Esophagus muscularis mucosa (tissue), 3 donors: ENCODE measurements at regions not wholly inside any gene's neighbourhood (a gene's known extent, or its start where the extent isn't known, plus 50 kb on each side); places are given as distances from the start of the nearest gene placed in this dataset.

ENCODE experiments used
- POLR2A ChIP-seq: fragments of 450-650 bp; IDR thresholded peaks from one replicate; pipeline ENCODE4 v1.6.1; 2017; ENCODE audit warnings: antibody characterized with exemption, moderate library complexity, mild to moderate bottlenecking, low read depth
- TF ChIP-seq, protein P1 (sequence below), 3 experiments: fragments of 200-600 bp in 2 of 3; fragments of 450-650 bp in 1 of 3; sonication (generic) in 2 of 3; IDR thresholded peaks; one replicate each; pipeline ENCODE4 v1.5.1; 2017 to 2019; ENCODE audit warnings: antibody characterized with exemption in 3 of 3, mild to moderate bottlenecking in 2 of 3, moderate library complexity in 1 of 3

DNA sequence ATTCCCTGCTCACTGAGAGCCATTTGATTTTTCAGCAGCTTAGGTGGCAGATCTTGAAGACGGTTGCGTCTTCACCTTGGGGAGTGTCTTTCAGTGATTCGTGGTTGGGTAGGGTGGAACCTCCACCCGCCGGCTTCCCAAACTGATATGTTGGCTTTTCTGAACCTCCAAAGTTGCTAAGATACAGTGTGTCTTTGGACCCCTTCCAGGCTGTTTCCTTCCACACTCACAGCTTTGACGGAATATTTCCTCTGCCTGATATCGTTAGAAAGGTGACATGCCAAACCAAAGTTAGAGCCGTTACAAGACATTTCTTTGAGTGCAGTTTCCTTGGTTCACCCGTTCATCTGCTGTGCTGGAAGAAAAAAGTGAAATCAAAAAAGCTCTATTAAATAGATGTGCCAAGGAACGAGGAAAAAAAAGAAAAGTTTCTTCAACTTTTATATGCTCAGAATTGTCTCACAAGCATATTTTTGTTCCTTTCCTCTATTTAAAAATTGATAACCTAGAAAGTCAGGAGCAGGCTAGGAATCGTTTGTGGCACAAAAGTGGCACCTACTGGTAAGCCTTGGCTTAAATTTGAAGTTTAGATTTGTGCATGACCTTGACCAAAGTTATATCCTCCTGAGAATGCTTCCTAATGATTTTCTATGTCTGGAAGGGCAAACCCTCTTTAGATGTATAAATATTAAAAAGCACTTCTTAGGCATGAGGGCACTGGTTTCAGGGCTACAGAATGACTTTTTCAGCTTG, 270.7 kb upstream of the WWC1 start:
- TF ChIP-seq, protein P1, sequence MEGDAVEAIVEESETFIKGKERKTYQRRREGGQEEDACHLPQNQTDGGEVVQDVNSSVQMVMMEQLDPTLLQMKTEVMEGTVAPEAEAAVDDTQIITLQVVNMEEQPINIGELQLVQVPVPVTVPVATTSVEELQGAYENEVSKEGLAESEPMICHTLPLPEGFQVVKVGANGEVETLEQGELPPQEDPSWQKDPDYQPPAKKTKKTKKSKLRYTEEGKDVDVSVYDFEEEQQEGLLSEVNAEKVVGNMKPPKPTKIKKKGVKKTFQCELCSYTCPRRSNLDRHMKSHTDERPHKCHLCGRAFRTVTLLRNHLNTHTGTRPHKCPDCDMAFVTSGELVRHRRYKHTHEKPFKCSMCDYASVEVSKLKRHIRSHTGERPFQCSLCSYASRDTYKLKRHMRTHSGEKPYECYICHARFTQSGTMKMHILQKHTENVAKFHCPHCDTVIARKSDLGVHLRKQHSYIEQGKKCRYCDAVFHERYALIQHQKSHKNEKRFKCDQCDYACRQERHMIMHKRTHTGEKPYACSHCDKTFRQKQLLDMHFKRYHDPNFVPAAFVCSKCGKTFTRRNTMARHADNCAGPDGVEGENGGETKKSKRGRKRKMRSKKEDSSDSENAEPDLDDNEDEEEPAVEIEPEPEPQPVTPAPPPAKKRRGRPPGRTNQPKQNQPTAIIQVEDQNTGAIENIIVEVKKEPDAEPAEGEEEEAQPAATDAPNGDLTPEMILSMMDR (IDR thresholded peaks at IDR 0.05), result peak in 1 of 3 experiments; percentile 7
- TF ChIP-seq POLR2A, result no peak
